GM23338 (cell line): ENCODE measurements at regions not wholly inside any gene's neighbourhood (a gene's known extent, or its start where the extent isn't known, plus 50 kb on each side); places are given as distances from the start of the nearest gene placed in this dataset.
"Not testable (repeated sequence)": the region's sequence is repeated elsewhere in the genome, so short reads cannot be mapped to it uniquely, and the experiment has no call there.

Source experiments
- CREB1 ChIP-seq: fragments of 250-450 bp; sonication (Bioruptor Pico); IDR thresholded peaks from 2 replicates; pipeline ENCODE4 v1.5.0; 2020; ENCODE audit warnings: low read depth, mild to moderate bottlenecking, moderate library complexity
- EZH2 ChIP-seq: fragments of 200-600 bp; sonication (generic); IDR thresholded peaks from one replicate; pipeline ENCODE4 v1.8.0; 2017; ENCODE audit warnings: antibody characterized with exemption, mild to moderate bottlenecking, low read depth; ENCODE audit not compliant: unreplicated experiment
- EZH2phosphoT487 ChIP-seq: fragments of 200-600 bp; sonication (generic); IDR thresholded peaks from one replicate; pipeline ENCODE4 v1.8.1; 2018; ENCODE audit warnings: antibody characterized with exemption; ENCODE audit not compliant: unreplicated experiment
- JUNB ChIP-seq: IDR thresholded peaks from one replicate; pipeline ENCODE4 v1.6.1; 2016; ENCODE audit warnings: antibody characterized with exemption; ENCODE audit not compliant: unreplicated experiment
- NANOG ChIP-seq: IDR thresholded peaks from 2 replicates; pipeline ENCODE4 v1.6.1; 2016; ENCODE audit warnings: antibody characterized with exemption, borderline replicate concordance
- POLR2AphosphoS5 ChIP-seq: IDR thresholded peaks from 2 replicates; pipeline ENCODE4 v1.6.1; 2016; ENCODE audit warnings: antibody characterized with exemption, low read depth
- STAT1 ChIP-seq: IDR thresholded peaks from one replicate; pipeline ENCODE4 v1.6.1; 2016; ENCODE audit warnings: antibody characterized with exemption; ENCODE audit not compliant: unreplicated experiment
- ZNF114 ChIP-seq: fragments of 250-450 bp; sonication (Bioruptor Pico); IDR thresholded peaks from 2 replicates; pipeline ENCODE4 v1.5.0; 2020; ENCODE audit warnings: mild to moderate bottlenecking, moderate library complexity
- ZNF331 ChIP-seq: fragments of 250-450 bp; sonication (Bioruptor Pico); IDR thresholded peaks from 2 replicates; pipeline ENCODE4 v1.5.0; 2020; ENCODE audit warnings: low read depth, mild to moderate bottlenecking, moderate library complexity
- TF ChIP-seq, protein P1 (sequence below): IDR thresholded peaks from 2 replicates; pipeline ENCODE4 v1.6.1; 2016; ENCODE audit warnings: antibody characterized with exemption
- TF ChIP-seq, protein P2 (sequence below), 2 experiments: fragments of 200-600 bp in 1 of 2; sonication (generic) in 1 of 2; conservative IDR thresholded peaks; 2 replicates each; pipeline versions ENCODE4 v1.5.1 to v1.6.1; 2016 to 2017; ENCODE audit warnings: antibody characterized with exemption in 2 of 2, low read depth in 2 of 2, mild to moderate bottlenecking in 2 of 2, moderate library complexity in 1 of 2
- TF ChIP-seq, protein P3 (sequence below): IDR thresholded peaks from one replicate; pipeline ENCODE4 v1.6.1; 2018; ENCODE audit warnings: antibody characterized with exemption; ENCODE audit not compliant: unreplicated experiment

DNA sequence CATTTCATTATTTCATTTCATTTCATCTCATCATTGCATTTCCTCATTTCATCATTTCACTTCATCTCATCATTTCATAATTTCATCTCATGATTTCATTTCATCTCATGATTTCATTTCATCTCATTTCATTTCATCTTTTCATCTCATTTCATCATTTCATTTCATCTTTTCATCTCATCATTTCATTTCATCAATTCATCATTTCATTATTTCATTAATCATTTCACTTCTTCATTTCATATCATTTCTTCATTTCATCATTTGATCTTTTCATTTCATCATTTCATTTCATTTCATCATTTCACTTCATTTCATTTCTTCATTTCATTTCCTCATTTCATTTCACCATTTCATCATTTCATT, 176.8 kb downstream of the ZNF92 start:
- TF ChIP-seq, protein P1, sequence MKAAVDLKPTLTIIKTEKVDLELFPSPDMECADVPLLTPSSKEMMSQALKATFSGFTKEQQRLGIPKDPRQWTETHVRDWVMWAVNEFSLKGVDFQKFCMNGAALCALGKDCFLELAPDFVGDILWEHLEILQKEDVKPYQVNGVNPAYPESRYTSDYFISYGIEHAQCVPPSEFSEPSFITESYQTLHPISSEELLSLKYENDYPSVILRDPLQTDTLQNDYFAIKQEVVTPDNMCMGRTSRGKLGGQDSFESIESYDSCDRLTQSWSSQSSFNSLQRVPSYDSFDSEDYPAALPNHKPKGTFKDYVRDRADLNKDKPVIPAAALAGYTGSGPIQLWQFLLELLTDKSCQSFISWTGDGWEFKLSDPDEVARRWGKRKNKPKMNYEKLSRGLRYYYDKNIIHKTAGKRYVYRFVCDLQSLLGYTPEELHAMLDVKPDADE = not testable (repeated sequence)
- TF ChIP-seq EZH2; EZH2phosphoT487; POLR2AphosphoS5; CREB1 (CRISPR knock-in tag); JUNB; ZNF331 (CRISPR knock-in tag); NANOG; STAT1; ZNF114 (CRISPR knock-in tag): not testable (repeated sequence)
- TF ChIP-seq, protein P2, sequence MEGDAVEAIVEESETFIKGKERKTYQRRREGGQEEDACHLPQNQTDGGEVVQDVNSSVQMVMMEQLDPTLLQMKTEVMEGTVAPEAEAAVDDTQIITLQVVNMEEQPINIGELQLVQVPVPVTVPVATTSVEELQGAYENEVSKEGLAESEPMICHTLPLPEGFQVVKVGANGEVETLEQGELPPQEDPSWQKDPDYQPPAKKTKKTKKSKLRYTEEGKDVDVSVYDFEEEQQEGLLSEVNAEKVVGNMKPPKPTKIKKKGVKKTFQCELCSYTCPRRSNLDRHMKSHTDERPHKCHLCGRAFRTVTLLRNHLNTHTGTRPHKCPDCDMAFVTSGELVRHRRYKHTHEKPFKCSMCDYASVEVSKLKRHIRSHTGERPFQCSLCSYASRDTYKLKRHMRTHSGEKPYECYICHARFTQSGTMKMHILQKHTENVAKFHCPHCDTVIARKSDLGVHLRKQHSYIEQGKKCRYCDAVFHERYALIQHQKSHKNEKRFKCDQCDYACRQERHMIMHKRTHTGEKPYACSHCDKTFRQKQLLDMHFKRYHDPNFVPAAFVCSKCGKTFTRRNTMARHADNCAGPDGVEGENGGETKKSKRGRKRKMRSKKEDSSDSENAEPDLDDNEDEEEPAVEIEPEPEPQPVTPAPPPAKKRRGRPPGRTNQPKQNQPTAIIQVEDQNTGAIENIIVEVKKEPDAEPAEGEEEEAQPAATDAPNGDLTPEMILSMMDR (conservative IDR thresholded peaks at IDR 0.05; ENCODE audit: low read depth in 2 of 2) = not testable (repeated sequence)
- TF ChIP-seq, protein P3, sequence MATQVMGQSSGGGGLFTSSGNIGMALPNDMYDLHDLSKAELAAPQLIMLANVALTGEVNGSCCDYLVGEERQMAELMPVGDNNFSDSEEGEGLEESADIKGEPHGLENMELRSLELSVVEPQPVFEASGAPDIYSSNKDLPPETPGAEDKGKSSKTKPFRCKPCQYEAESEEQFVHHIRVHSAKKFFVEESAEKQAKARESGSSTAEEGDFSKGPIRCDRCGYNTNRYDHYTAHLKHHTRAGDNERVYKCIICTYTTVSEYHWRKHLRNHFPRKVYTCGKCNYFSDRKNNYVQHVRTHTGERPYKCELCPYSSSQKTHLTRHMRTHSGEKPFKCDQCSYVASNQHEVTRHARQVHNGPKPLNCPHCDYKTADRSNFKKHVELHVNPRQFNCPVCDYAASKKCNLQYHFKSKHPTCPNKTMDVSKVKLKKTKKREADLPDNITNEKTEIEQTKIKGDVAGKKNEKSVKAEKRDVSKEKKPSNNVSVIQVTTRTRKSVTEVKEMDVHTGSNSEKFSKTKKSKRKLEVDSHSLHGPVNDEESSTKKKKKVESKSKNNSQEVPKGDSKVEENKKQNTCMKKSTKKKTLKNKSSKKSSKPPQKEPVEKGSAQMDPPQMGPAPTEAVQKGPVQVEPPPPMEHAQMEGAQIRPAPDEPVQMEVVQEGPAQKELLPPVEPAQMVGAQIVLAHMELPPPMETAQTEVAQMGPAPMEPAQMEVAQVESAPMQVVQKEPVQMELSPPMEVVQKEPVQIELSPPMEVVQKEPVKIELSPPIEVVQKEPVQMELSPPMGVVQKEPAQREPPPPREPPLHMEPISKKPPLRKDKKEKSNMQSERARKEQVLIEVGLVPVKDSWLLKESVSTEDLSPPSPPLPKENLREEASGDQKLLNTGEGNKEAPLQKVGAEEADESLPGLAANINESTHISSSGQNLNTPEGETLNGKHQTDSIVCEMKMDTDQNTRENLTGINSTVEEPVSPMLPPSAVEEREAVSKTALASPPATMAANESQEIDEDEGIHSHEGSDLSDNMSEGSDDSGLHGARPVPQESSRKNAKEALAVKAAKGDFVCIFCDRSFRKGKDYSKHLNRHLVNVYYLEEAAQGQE = not testable (repeated sequence)
